ENCODE measurements at regions not wholly inside any gene's neighbourhood (a gene's known extent, or its start where the extent isn't known, plus 50 kb on each side); places are given as distances from the start of the nearest gene placed in this dataset.

GRCh38 chr20:23278172-23278571, 72.4 kb upstream of the NXT1 start:
- TF ChIP-seq POLR2A (IDR thresholded peaks at IDR 0.05) (no peak), CTCF (IDR thresholded peaks at IDR 0.05) (no peak)

Measured in heart left ventricle (tissue), 13 donors.